Endothelial cell of umbilical vein (primary cell): ENCODE measurements at regions not wholly inside any gene's neighbourhood (a gene's known extent, or its start where the extent isn't known, plus 50 kb on each side); places are given as distances from the start of the nearest gene placed in this dataset.

ENCODE experiments used
- BruUV-seq: library from RNA; stranded (reverse); fragments of 400-500 nt; replicated peaks from 2 replicates; lab custom pipeline; 2021; lab: Mats Ljungman, UMichigan
- CTCF ChIA-PET: fragments of 300-600, 350-600 bp; sonication (Branson Sonifier 250); formaldehyde crosslinking; loops from one replicate; lab custom pipeline; 2021; ENCODE audit warnings: antibody characterized with exemption, inconsistent platforms; lab: Charles Lee
- POLR2A ChIA-PET: fragments of 300-600, 350-600 bp; sonication (Branson Sonifier 250); formaldehyde crosslinking; loops from one replicate; lab custom pipeline; 2021; ENCODE audit warnings: antibody characterized with exemption, inconsistent platforms; lab: Charles Lee
- DNase-seq: peaks from one replicate; pipeline ENCODE4 v3.0.0-alpha.2; 2011; ENCODE audit warnings: low read depth, low spot score
- FAIRE-seq: peaks from 2 replicates; lab custom pipeline; 2011; peaks lifted over from hg19 to GRCh38; lab: Jason Lieb, UNC
- H2AFZ ChIP-seq: 2 replicates; pipeline ENCODE4 v1.6.0; 2012; ENCODE audit warnings: low read depth, low read length, control low read depth, inconsistent platforms
- H3K27ac ChIP-seq: 2 replicates; pipeline ENCODE4 v1.5.1; 2011; ENCODE audit warnings: low read depth, mild to moderate bottlenecking, control low read depth, low read length, moderate library complexity; ENCODE audit not compliant: insufficient read depth
- H3K27me3 ChIP-seq, 2 experiments: 2 replicates each; pipeline versions ENCODE4 v1.6.0 to v1.6.1; 2011; ENCODE audit warnings: low read length in 2 of 2, mixed read lengths in 1 of 2; ENCODE audit not compliant: control insufficient read depth in 2 of 2, insufficient read depth in 2 of 2
- H3K36me3 ChIP-seq, 2 experiments: 2 replicates in 1 of 2; 3 replicates in 1 of 2; pipeline ENCODE4 v1.5.1; 2011; ENCODE audit warnings: low read length in 2 of 2, mild to moderate bottlenecking in 1 of 2, moderate library complexity in 1 of 2; ENCODE audit not compliant: control insufficient read depth in 2 of 2, insufficient read depth in 2 of 2; ENCODE audit errors: extremely low read depth in 1 of 2
- H3K4me1 ChIP-seq: 3 replicates; pipeline ENCODE4 v1.5.1; 2011; ENCODE audit warnings: mild to moderate bottlenecking, low read length; ENCODE audit not compliant: control insufficient read depth, insufficient read depth; ENCODE audit errors: extremely low read depth
- H3K4me2 ChIP-seq: 2 replicates; pipeline ENCODE4 v1.6.1; 2011; ENCODE audit warnings: low read length, control low read depth, mixed read lengths; ENCODE audit not compliant: insufficient read depth
- H3K4me3 ChIP-seq, 3 experiments: fragments of 200-600 bp in 1 of 3; sonication (generic), shearing (Covaris generic) in 1 of 3; replicated peaks in 1 of 3; 2 replicates each; pipeline ENCODE4 v1.5.1; 2011 to 2016; ENCODE audit warnings: control low read depth in 3 of 3, low read length in 3 of 3, mild to moderate bottlenecking in 2 of 3, inconsistent platforms in 1 of 3, low read depth in 1 of 3, moderate library complexity in 1 of 3; ENCODE audit not compliant: insufficient read depth in 1 of 3
- H3K79me2 ChIP-seq: 2 replicates; pipeline ENCODE4 v1.6.0; 2012; ENCODE audit warnings: low read length, inconsistent platforms; ENCODE audit not compliant: control insufficient read depth, insufficient read depth
- H3K9ac ChIP-seq: replicated peaks from 2 replicates; pipeline ENCODE3; 2011; ENCODE audit warnings: low read length, control low read depth; ENCODE audit not compliant: insufficient read depth; ENCODE audit errors: extremely low read depth
- H3K9me1 ChIP-seq: replicated peaks from 3 replicates; pipeline ENCODE4 v1.6.0; 2011; ENCODE audit warnings: mild to moderate bottlenecking, low read length; ENCODE audit not compliant: control insufficient read depth, insufficient read depth; ENCODE audit errors: extremely low read depth
- H3K9me3 ChIP-seq: replicated peaks from 2 replicates; pipeline ENCODE4 v1.5.1; 2012; ENCODE audit warnings: low read length, inconsistent platforms; ENCODE audit not compliant: control insufficient read depth, insufficient read depth
- H4K20me1 ChIP-seq: replicated peaks from 2 replicates; pipeline ENCODE3; 2011; ENCODE audit warnings: mild to moderate bottlenecking, low read length; ENCODE audit not compliant: control insufficient read depth, insufficient read depth; ENCODE audit errors: extremely low read depth
- FOS ChIP-seq: IDR thresholded peaks from 2 replicates; pipeline ENCODE4 v1.6.1; 2011; ENCODE audit warnings: mild to moderate bottlenecking, low read length, moderate library complexity, borderline replicate concordance; ENCODE audit not compliant: insufficient read depth
- GATA2 ChIP-seq: IDR thresholded peaks from 2 replicates; pipeline ENCODE4 v1.7.0; 2011; ENCODE audit warnings: low read depth, mild to moderate bottlenecking, moderate library complexity, mixed read lengths, low read length; ENCODE audit not compliant: insufficient read length, insufficient read depth
- JUN ChIP-seq: IDR thresholded peaks from 2 replicates; pipeline ENCODE4 v1.6.1; 2011; ENCODE audit warnings: borderline replicate concordance, low read depth; ENCODE audit not compliant: insufficient read length, insufficient read depth
- POLR2AphosphoS5 ChIP-seq: IDR thresholded peaks from 2 replicates; pipeline ENCODE4 v1.6.1; 2012; ENCODE audit warnings: low read depth, mild to moderate bottlenecking, control low read depth, low read length, moderate library complexity; ENCODE audit not compliant: insufficient read depth
- dilution Hi-C: fragments of 300-500 bp; cut with MboI; formaldehyde crosslinking; loops from one replicate; pipeline ENCODE4 v1.15.0; 2019; ENCODE audit warnings: low sequenced_read_pairs; ENCODE audit not compliant: extremely low pct_ligation_motif_present
- intact Hi-C: fragments of 100-400 bp; cut with micrococcal nuclease; formaldehyde crosslinking; loops from one replicate; pipeline ENCODE4 v1.10.0; 2022
- TF ChIP-seq, protein P1 (sequence below), 2 donors: IDR thresholded peaks; 1 replicate in 1 of 2; 2 replicates in 1 of 2; pipeline ENCODE4 v1.5.1; 2011; ENCODE audit warnings: low read length in 2 of 2, mild to moderate bottlenecking in 2 of 2, moderate library complexity in 2 of 2, control low read depth in 1 of 2, inconsistent platforms in 1 of 2, low read depth in 1 of 2; ENCODE audit not compliant: insufficient read depth in 1 of 2; ENCODE audit errors: extremely low read depth in 1 of 2

DNA sequence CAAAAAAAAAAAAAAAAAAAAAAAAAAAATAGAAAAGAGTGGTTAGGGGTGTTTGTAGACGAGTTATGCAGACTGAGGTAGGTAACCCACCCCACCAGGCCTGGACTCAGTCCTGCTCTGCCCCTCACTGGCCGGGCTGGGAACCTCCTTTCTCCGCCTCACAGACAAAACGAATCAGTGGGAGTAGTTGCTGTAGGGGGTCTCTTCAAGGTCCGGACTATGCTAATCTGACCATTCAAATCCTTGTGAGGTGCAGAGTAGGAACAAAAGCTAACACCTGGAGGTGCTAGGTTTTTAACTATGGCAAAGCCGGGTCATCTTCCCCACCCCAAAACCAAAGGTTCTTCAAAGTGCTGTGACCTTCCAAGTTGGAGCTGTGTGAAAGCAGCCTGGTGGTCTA lies 223.7 kb downstream of the SLC4A3 start:
- no peaks in the 10 kb centered on the region for H3K36me3 ChIP-seq
- POLR2A ChIA-PET, result no interaction called here

GRCh38 chr2:219851801-219852481 lies 224.5 kb downstream of the SLC4A3 start:
- Histone ChIP-seq H3K36me3 (no peaks in the 10 kb centered on the region), H3K79me2 (no peaks in the 10 kb centered on the region), H3K4me3 (no peak overlapping the region), H3K4me2 (no peak overlapping the region), H3K27ac (no peak overlapping the region), H2AFZ (no peak overlapping the region), H3K4me1 (no peaks in the 10 kb centered on the region), H3K9me1 (no peaks in the 10 kb centered on the region), H3K9me3 (peaks cover 3% of the 10 kb centered on the region), H3K27me3 (no peaks in the 10 kb centered on the region), H4K20me1 (no peaks in the 10 kb centered on the region), H3K9ac (no peak overlapping the region)
- DNase-seq (no peak), FAIRE-seq (no peak)
- intact Hi-C loops (no loop called here), dilution Hi-C loops (no loop called here)
- CTCF ChIA-PET, result no interaction called here
- no peak for TF ChIP-seq FOS
- POLR2A ChIA-PET, result no interaction called here
- BruUV-seq, result no TSS peak

More for the DNA sequence above, 223.7 kb downstream of the SLC4A3 start:
- CTCF ChIA-PET, result no interaction called here
- no peak overlapping the region for H2AFZ ChIP-seq
- BruUV-seq, result no TSS peak
- FAIRE-seq (no peak), DNase-seq (no peak)
- peaks cover 2% of the 10 kb centered on the region for H3K9me3 ChIP-seq
- no peaks in the 10 kb centered on the region for H3K4me1 ChIP-seq
- H3K4me2 ChIP-seq, result no peak overlapping the region
- H3K9ac ChIP-seq, result no peak overlapping the region
- TF ChIP-seq, protein P1, sequence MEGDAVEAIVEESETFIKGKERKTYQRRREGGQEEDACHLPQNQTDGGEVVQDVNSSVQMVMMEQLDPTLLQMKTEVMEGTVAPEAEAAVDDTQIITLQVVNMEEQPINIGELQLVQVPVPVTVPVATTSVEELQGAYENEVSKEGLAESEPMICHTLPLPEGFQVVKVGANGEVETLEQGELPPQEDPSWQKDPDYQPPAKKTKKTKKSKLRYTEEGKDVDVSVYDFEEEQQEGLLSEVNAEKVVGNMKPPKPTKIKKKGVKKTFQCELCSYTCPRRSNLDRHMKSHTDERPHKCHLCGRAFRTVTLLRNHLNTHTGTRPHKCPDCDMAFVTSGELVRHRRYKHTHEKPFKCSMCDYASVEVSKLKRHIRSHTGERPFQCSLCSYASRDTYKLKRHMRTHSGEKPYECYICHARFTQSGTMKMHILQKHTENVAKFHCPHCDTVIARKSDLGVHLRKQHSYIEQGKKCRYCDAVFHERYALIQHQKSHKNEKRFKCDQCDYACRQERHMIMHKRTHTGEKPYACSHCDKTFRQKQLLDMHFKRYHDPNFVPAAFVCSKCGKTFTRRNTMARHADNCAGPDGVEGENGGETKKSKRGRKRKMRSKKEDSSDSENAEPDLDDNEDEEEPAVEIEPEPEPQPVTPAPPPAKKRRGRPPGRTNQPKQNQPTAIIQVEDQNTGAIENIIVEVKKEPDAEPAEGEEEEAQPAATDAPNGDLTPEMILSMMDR (IDR thresholded peaks at IDR 0.05; ENCODE audit: extremely low read depth in 1 of 2, insufficient read depth in 1 of 2, low read depth in 1 of 2, low read length in 2 of 2), result no peak
- no peak for TF ChIP-seq GATA2
- no peak for TF ChIP-seq JUN
- TF ChIP-seq POLR2AphosphoS5, result no peak
- H4K20me1 ChIP-seq, result no peaks in the 10 kb centered on the region
- no peak overlapping the region for H3K4me3 ChIP-seq
- no peaks in the 10 kb centered on the region for H3K27me3 ChIP-seq
- no peaks in the 10 kb centered on the region for H3K79me2 ChIP-seq
- H3K9me1 ChIP-seq, result no peaks in the 10 kb centered on the region
- dilution Hi-C loops, result no loop called here
- H3K27ac ChIP-seq, result no peak overlapping the region
- intact Hi-C loops, result no loop called here
